A549 (cell line): ENCODE measurements at regions not wholly inside any gene's neighbourhood (a gene's known extent, or its start where the extent isn't known, plus 50 kb on each side); places are given as distances from the start of the nearest gene placed in this dataset.

Source experiments
- ATAC-seq, 2 experiments: fragments of 200-7000 bp in 1 of 2; fragments of >200 bp in 1 of 2; cut with Nextera tagmentation in 1 of 2; cut with Tn5 transposase in 1 of 2; 3 replicates each; pipeline versions ENCODE4 v1.8.0 to v1.9.1; 2018 to 2020; ENCODE audit warnings: mild to moderate bottlenecking in 1 of 2, moderate library complexity in 1 of 2
- CTCF ChIA-PET: fragments of 300-600 bp; sonication (Branson Sonifier 250); formaldehyde crosslinking; extraction: SDS; loops from one replicate; lab custom pipeline; 2021; ENCODE audit warnings: antibody characterized with exemption, inconsistent platforms; lab: Yijun Ruan, JAX
- POLR2A ChIA-PET: fragments of 350-600 bp; formaldehyde crosslinking; extraction: SDS; loops from one replicate; lab custom pipeline; 2021; ENCODE audit warnings: antibody characterized with exemption, inconsistent platforms; lab: Yijun Ruan, JAX
- DNase-seq, 2 experiments: peaks; one replicate each; pipeline versions ENCODE4 v3.0.0 to v3.0.0-alpha.2; 2011 to 2016; ENCODE audit warnings: low read depth in 1 of 2, low spot score in 1 of 2
- FAIRE-seq: peaks from 2 replicates; lab custom pipeline; 2011; peaks lifted over from hg19 to GRCh38; lab: Jason Lieb, UNC
- H3K27ac ChIP-seq, 2 experiments: fragments of >200 bp; sonication (Bioruptor Twin); formaldehyde crosslinking; 3 replicates each; pipeline ENCODE4 v1.5.1; 2016 to 2017
- H3K4me1 ChIP-seq: fragments of >200 bp; sonication (Bioruptor Twin); formaldehyde crosslinking; 3 replicates; pipeline ENCODE4 v1.6.1; 2016
- H3K4me2 ChIP-seq: fragments of >200 bp; sonication (Bioruptor Twin); formaldehyde crosslinking; 3 replicates; pipeline ENCODE4 v1.6.1; 2016
- H3K4me3 ChIP-seq: fragments of >200 bp; sonication (Bioruptor Twin); formaldehyde crosslinking; 3 replicates; pipeline ENCODE4 v1.5.1; 2016
- H3K9me3 ChIP-seq: fragments of >200 bp; sonication (Bioruptor Twin); formaldehyde crosslinking; 3 replicates; pipeline ENCODE4 v1.6.1; 2016
- BHLHE40 ChIP-seq: IDR thresholded peaks from 2 replicates; pipeline ENCODE4 v1.6.1; 2012; ENCODE audit warnings: low read depth, low read length, inconsistent platforms
- EHMT2 ChIP-seq: fragments of 200-600 bp; sonication (generic); IDR thresholded peaks from 2 replicates; pipeline ENCODE4 v1.6.1; 2016; ENCODE audit warnings: antibody characterized with exemption, low read depth, mild to moderate bottlenecking, moderate library complexity
- ESRRA ChIP-seq: fragments of 150-350 bp; IDR thresholded peaks from 2 replicates; pipeline ENCODE4 v1.6.1; 2014; ENCODE audit warnings: mild to moderate bottlenecking, low read length, borderline replicate concordance
- FOSL2 ChIP-seq, 2 experiments: fragments of 450-650 bp in 1 of 2; fragments of >200 bp in 1 of 2; sonication (Bioruptor Twin) in 1 of 2; formaldehyde crosslinking; IDR thresholded peaks; 2 replicates each; pipeline versions ENCODE4 v1.5.0 to v1.6.1; 2016 to 2020; ENCODE audit warnings: mild to moderate bottlenecking in 1 of 2, moderate library complexity in 1 of 2
- GATA3 ChIP-seq: IDR thresholded peaks from 2 replicates; pipeline ENCODE4 v1.6.1; 2012; ENCODE audit warnings: borderline replicate concordance
- HDAC2 ChIP-seq: fragments of 200-600 bp; sonication (generic); IDR thresholded peaks from 2 replicates; pipeline ENCODE4 v1.6.1; 2016
- HEYL ChIP-seq: fragments of 250-450 bp; sonication (Bioruptor Pico); IDR thresholded peaks from 2 replicates; pipeline ENCODE4 v1.8.0; 2021; ENCODE audit warnings: mild to moderate bottlenecking, moderate library complexity
- HOXB5 ChIP-seq: fragments of 250-450 bp; sonication (Bioruptor Pico); IDR thresholded peaks from 2 replicates; pipeline ENCODE4 v1.5.0; 2020; ENCODE audit warnings: mild to moderate bottlenecking, moderate library complexity
- MAZ ChIP-seq: fragments of 150-350 bp; IDR thresholded peaks from 2 replicates; pipeline ENCODE4 v1.6.1; 2014; ENCODE audit warnings: antibody characterized with exemption, low read depth, low read length, borderline replicate concordance
- PHF8 ChIP-seq: fragments of 200-600 bp; sonication (generic); IDR thresholded peaks from 2 replicates; pipeline ENCODE4 v1.6.1; 2016; ENCODE audit warnings: low read depth, mild to moderate bottlenecking, antibody characterized with exemption, moderate library complexity, borderline replicate concordance
- POLR2A ChIP-seq: IDR thresholded peaks from 2 replicates; pipeline ENCODE4 v1.6.1; 2012; ENCODE audit warnings: mild to moderate bottlenecking, low read length
- POLR2AphosphoS2 ChIP-seq: conservative IDR thresholded peaks from 2 replicates; pipeline ENCODE4 v1.6.1; 2012; ENCODE audit warnings: low read length, improper control_type of control experiment, inconsistent platforms
- RARB ChIP-seq: fragments of 250-450 bp; sonication (Bioruptor Pico); IDR thresholded peaks from 2 replicates; pipeline ENCODE4 v1.8.0; 2021; ENCODE audit warnings: mild to moderate bottlenecking, moderate library complexity
- RCOR1 ChIP-seq: fragments of 150-350 bp; IDR thresholded peaks from 2 replicates; pipeline ENCODE4 v1.6.1; 2014; ENCODE audit warnings: antibody characterized with exemption, low read length, low read depth
- RFX5 ChIP-seq: fragments of 450-650 bp; IDR thresholded peaks from 2 replicates; pipeline ENCODE4 v1.7.1; 2014; ENCODE audit warnings: antibody characterized with exemption, mild to moderate bottlenecking, moderate library complexity
- SMC3 ChIP-seq: fragments of >200 bp; sonication (Bioruptor Twin); formaldehyde crosslinking; IDR thresholded peaks from 3 replicates; pipeline ENCODE4 v1.6.1; 2018; ENCODE audit warnings: inconsistent platforms
- SREBF2 ChIP-seq: fragments of 450-650 bp; IDR thresholded peaks from 2 replicates; pipeline ENCODE4 v1.6.1; 2014; ENCODE audit warnings: mild to moderate bottlenecking, moderate library complexity
- ZC3H11A ChIP-seq: fragments of 450-650 bp; IDR thresholded peaks from 2 replicates; pipeline ENCODE4 v1.6.1; 2014; ENCODE audit warnings: antibody characterized with exemption, mild to moderate bottlenecking
- ZFP36 ChIP-seq: fragments of 450-650 bp; IDR thresholded peaks from 2 replicates; pipeline ENCODE4 v1.6.1; 2014; ENCODE audit warnings: borderline replicate concordance; ENCODE audit not compliant: partially characterized antibody
- ZNF302 ChIP-seq: fragments of 250-450 bp; sonication (Bioruptor Pico); IDR thresholded peaks from 2 replicates; pipeline ENCODE4 v1.9.0; 2021; ENCODE audit warnings: inconsistent platforms, mild to moderate bottlenecking, moderate library complexity
- ZSCAN20 ChIP-seq: fragments of 250-450 bp; sonication (Bioruptor Pico); IDR thresholded peaks from 2 replicates; pipeline ENCODE4 v1.8.0; 2022; ENCODE audit warnings: mild to moderate bottlenecking, moderate library complexity
- WGBS: methylation state at CpG from one replicate; pipeline ENCODE4 v1.1.6; 2017; ENCODE audit errors: missing lambda C conversion rate; 5-methylcytosine and 5-hydroxymethylcytosine counted together
- TF ChIP-seq, protein P1 (sequence below): fragments of 200-600 bp; sonication (generic); IDR thresholded peaks from 2 replicates; pipeline ENCODE4 v1.6.1; 2016; ENCODE audit warnings: antibody characterized with exemption, mild to moderate bottlenecking, moderate library complexity
- TF ChIP-seq, protein P2 (sequence below): fragments of 250-450 bp; sonication (Bioruptor Pico); IDR thresholded peaks from 2 replicates; pipeline ENCODE4 v1.5.0; 2021; ENCODE audit warnings: mild to moderate bottlenecking, moderate library complexity, borderline replicate concordance
- TF ChIP-seq, protein P3 (sequence below): fragments of 450-650 bp; IDR thresholded peaks from 2 replicates; pipeline ENCODE4 v1.6.1; 2014; ENCODE audit warnings: antibody characterized with exemption
- TF ChIP-seq, protein P4 (sequence below): fragments of 250-450 bp; sonication (Bioruptor Pico); IDR thresholded peaks from 2 replicates; pipeline ENCODE4 v1.5.0; 2020; ENCODE audit warnings: low read depth, mild to moderate bottlenecking, moderate library complexity

DNA sequence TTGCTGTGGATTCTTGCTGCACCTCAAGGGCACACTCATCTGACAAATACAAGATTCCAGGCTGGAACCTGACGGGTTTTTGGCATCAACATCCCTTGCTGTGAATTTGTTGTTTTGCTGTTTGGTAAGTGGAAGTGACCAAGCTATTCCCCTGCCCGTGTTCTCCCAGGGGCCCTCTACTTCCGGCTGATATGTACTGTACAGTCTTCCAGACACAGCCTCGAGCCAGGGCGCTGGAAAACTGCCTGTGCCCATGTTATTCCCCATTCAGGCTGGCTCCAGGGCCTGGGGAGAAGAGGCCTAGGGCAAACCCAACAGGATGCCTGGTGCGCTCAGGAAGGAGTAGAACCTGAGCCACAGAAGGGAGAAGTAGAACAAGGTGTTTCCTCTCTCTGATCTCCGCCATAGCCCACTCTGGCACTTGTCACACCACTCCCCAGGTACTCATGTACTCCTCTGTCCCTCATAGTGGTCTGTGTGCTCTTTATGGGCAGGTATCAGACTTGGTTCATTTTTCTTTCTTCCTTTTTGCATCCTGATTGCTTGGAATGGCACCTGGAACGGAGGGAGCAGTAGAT is 67.8 kb upstream of the LTA4H start:
- H3K9me3 ChIP-seq: no peaks in the 10 kb centered on the region
- ATAC-seq (no peak), DNase-seq (no peak), FAIRE-seq (no peak)
- ChIA-PET POLR2A (no interaction called here), CTCF (interaction anchor here (1.0 to 1.1 kb wide), 2 partner anchors 13 to 112 kb away, joined by 3 read pairs; no protein-coding TSS in a partner anchor)
- H3K27ac ChIP-seq: no peak overlapping the region
- H3K4me3 ChIP-seq: no peak overlapping the region
- no peak overlapping the region for H3K4me2 ChIP-seq
- TF ChIP-seq HEYL (CRISPR knock-in tag) (no peak), EHMT2 (no peak), RARB (no peak), ZFP36 (no peak), SREBF2 (no peak), HDAC2 (no peak), ZC3H11A (no peak)
- TF ChIP-seq, protein P1, sequence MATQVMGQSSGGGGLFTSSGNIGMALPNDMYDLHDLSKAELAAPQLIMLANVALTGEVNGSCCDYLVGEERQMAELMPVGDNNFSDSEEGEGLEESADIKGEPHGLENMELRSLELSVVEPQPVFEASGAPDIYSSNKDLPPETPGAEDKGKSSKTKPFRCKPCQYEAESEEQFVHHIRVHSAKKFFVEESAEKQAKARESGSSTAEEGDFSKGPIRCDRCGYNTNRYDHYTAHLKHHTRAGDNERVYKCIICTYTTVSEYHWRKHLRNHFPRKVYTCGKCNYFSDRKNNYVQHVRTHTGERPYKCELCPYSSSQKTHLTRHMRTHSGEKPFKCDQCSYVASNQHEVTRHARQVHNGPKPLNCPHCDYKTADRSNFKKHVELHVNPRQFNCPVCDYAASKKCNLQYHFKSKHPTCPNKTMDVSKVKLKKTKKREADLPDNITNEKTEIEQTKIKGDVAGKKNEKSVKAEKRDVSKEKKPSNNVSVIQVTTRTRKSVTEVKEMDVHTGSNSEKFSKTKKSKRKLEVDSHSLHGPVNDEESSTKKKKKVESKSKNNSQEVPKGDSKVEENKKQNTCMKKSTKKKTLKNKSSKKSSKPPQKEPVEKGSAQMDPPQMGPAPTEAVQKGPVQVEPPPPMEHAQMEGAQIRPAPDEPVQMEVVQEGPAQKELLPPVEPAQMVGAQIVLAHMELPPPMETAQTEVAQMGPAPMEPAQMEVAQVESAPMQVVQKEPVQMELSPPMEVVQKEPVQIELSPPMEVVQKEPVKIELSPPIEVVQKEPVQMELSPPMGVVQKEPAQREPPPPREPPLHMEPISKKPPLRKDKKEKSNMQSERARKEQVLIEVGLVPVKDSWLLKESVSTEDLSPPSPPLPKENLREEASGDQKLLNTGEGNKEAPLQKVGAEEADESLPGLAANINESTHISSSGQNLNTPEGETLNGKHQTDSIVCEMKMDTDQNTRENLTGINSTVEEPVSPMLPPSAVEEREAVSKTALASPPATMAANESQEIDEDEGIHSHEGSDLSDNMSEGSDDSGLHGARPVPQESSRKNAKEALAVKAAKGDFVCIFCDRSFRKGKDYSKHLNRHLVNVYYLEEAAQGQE: no peak
- TF ChIP-seq, protein P2, sequence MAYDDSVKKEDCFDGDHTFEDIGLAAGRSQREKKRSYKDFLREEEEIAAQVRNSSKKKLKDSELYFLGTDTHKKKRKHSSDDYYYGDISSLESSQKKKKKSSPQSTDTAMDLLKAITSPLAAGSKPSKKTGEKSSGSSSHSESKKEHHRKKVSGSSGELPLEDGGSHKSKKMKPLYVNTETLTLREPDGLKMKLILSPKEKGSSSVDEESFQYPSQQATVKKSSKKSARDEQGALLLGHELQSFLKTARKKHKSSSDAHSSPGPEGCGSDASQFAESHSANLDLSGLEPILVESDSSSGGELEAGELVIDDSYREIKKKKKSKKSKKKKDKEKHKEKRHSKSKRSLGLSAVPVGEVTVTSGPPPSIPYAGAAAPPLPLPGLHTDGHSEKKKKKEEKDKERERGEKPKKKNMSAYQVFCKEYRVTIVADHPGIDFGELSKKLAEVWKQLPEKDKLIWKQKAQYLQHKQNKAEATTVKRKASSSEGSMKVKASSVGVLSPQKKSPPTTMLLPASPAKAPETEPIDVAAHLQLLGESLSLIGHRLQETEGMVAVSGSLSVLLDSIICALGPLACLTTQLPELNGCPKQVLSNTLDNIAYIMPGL (CRISPR knock-in tag): no peak
- WGBS: 76% methylated on average over 8 of the region's 8 CpGs
- H3K4me1 ChIP-seq: no peaks in the 10 kb centered on the region

DNA sequence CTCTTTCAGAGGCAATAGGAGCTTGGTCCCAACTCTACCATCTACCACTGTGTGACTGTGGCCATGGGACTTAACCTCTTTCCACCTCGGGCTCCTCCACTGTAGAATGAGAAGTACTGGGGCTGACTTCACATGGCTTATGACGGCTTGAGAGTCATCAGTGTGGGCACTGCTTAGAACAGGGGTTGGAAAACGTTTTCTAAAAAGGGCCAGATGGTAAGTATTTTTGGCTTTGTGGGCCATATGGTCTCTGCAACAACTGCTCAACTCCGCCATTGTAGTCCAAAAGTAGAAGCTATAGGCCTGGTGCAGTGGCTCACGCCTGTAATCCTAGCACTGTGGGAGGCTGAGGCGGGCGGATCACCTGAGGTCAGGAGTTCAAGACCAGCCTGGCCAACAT is 69.2 kb upstream of the LTA4H start:
- no peak for FAIRE-seq

More for the DNA sequence above, 69.2 kb upstream of the LTA4H start:
- ChIA-PET POLR2A (no interaction called here), CTCF (no interaction called here)
- Histone ChIP-seq H3K4me3 (no peak overlapping the region), H3K27ac (no peak overlapping the region), H3K9me3 (no peaks in the 10 kb centered on the region), H3K4me1 (no peaks in the 10 kb centered on the region), H3K4me2 (no peak overlapping the region)
- TF ChIP-seq MAZ (no peak), ESRRA (no peak), POLR2A (no peak), ZC3H11A (no peak), PHF8 (no peak), FOSL2 (IDR thresholded peaks at IDR 0.05) (no peak), FOSL2 (CRISPR knock-in tag; IDR thresholded peaks at IDR 0.05) (no peak), BHLHE40 (no peak), ZFP36 (no peak), RFX5 (no peak), GATA3 (no peak), HOXB5 (CRISPR knock-in tag) (no peak), ZNF302 (CRISPR knock-in tag) (no peak), SMC3 (no peak), ZSCAN20 (CRISPR knock-in tag) (no peak), POLR2AphosphoS2 (no peak), RARB (no peak), RCOR1 (no peak)
- TF ChIP-seq, protein P3, sequence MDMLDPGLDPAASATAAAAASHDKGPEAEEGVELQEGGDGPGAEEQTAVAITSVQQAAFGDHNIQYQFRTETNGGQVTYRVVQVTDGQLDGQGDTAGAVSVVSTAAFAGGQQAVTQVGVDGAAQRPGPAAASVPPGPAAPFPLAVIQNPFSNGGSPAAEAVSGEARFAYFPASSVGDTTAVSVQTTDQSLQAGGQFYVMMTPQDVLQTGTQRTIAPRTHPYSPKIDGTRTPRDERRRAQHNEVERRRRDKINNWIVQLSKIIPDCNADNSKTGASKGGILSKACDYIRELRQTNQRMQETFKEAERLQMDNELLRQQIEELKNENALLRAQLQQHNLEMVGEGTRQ: no peak
- TF ChIP-seq, protein P4, sequence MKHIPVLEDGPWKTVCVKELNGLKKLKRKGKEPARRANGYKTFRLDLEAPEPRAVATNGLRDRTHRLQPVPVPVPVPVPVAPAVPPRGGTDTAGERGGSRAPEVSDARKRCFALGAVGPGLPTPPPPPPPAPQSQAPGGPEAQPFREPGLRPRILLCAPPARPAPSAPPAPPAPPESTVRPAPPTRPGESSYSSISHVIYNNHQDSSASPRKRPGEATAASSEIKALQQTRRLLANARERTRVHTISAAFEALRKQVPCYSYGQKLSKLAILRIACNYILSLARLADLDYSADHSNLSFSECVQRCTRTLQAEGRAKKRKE (CRISPR knock-in tag): no peak
- ATAC-seq: no peak
- DNase-seq: no peak
- WGBS: 78% methylated on average over 7 of the region's 7 CpGs
